Activated naive CD4-positive, alpha-beta T cell treated with anti-CD3 and anti-CD28 coated beads for 36 hours (primary cell): ENCODE measurements at regions not wholly inside any gene's neighbourhood (a gene's known extent, or its start where the extent isn't known, plus 50 kb on each side); places are given as distances from the start of the nearest gene placed in this dataset.

ENCODE experiments used
- CTCF ChIA-PET: fragments of 350-600 bp; sonication (Branson Sonifier 250); formaldehyde crosslinking; loops from one replicate; lab custom pipeline; 2021; ENCODE audit warnings: antibody characterized with exemption; lab: Charles Lee
- DNase-seq: peaks from one replicate; pipeline ENCODE4 v3.0.0-alpha.2; 2020
- H3K27ac Mint-ChIP-seq: one replicate; pipeline ENCODE4 v1.8.0; 2021; ENCODE audit warnings: mild to moderate bottlenecking, mixed read lengths
- H3K27me3 Mint-ChIP-seq: one replicate; pipeline ENCODE4 v1.8.0; 2021; ENCODE audit warnings: low read depth, mixed read lengths
- H3K36me3 Mint-ChIP-seq: one replicate; pipeline ENCODE4 v1.8.0; 2021; ENCODE audit warnings: low read depth, mixed read lengths
- H3K4me1 Mint-ChIP-seq: one replicate; pipeline ENCODE4 v1.8.0; 2021; ENCODE audit warnings: low read depth, mixed read lengths
- H3K4me3 Mint-ChIP-seq: one replicate; pipeline ENCODE4 v1.8.0; 2021; ENCODE audit warnings: mild to moderate bottlenecking, moderate library complexity, mixed read lengths
- H3K9me3 Mint-ChIP-seq: one replicate; pipeline ENCODE4 v1.8.0; 2021; ENCODE audit warnings: mixed read lengths
- intact Hi-C: fragments of 100-400 bp; cut with micrococcal nuclease; formaldehyde crosslinking; loops from one replicate; pipeline ENCODE4 v1.15.1; 2023

DNA sequence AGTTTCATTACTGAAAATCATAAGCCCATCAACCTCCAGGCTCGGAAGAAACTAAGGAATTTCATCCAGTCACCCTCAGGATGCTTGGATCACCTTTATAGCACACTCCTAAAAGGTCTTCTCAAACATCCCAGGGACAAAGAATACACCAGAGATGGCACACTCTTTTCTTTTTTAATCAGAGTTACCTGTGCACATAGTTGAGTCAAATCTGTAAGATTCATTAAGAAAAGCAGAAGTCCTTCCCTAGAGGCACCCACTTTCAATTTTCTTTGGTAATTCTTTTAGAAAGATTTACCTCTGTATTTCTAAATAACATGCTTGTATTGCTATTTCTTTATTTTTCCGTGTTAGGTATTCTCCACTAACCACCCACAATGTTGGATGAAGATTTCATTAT is 50.6 kb upstream of the IL6 start:
- intact Hi-C loops = loop anchor here (1.0 to 5.0 kb wide), 6 partner anchors 14 to 1324 kb away; partner anchors contain the start of gene HYCC1
- Mint-ChIP-seq H3K9me3 (no peaks in the 10 kb centered on the region), H3K36me3 (no peaks in the 10 kb centered on the region), H3K4me3 (no peak overlapping the region), H3K27ac (peak overlapping the region; percentile 43), H3K27me3 (no peaks in the 10 kb centered on the region), H3K4me1 (peaks cover 85% of the 10 kb centered on the region)
- no peak for DNase-seq
- CTCF ChIA-PET = interaction anchor here (1.0 to 1.7 kb wide), 3 partner anchors 16 to 50 kb away, joined by 5 to 9 read pairs (median 7); partner anchors contain the start of gene IL6

DNA sequence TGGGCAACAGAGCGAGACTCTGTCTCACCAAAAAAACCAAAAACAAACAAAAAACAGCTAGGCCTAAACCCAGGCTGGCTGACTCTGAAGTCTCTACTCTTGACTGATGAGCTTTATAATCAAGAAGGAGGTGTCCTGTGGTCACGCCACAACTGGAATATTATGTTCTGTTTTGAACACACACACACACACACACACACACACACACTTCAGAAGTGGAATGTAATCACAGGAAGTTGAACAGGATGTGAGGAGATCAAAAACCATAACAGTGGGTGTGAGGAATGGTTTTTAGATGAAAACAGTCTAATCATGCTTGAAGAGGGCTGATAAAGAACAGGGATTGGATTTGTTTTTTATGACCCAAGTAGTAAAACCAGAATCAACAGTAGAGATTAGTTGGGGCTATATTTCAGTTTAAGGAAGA is 51.1 kb upstream of the IL6 start:
- Mint-ChIP-seq H3K9me3 (no peaks in the 10 kb centered on the region), H3K27me3 (no peaks in the 10 kb centered on the region), H3K27ac (peak overlapping the region; percentile 43), H3K4me3 (no peak overlapping the region), H3K4me1 (peaks cover 86% of the 10 kb centered on the region), H3K36me3 (no peaks in the 10 kb centered on the region)
- CTCF ChIA-PET = interaction anchor here (0.6 to 1.7 kb wide), 6 partner anchors 13 to 154 kb away, joined by 3 to 9 read pairs (median 4); partner anchors contain the start of gene IL6
- intact Hi-C loops = loop anchor here (1.0 to 5.0 kb wide), 6 partner anchors 14 to 1323 kb away; partner anchors contain the start of gene HYCC1
- DNase-seq = peak; percentile 70

DNA sequence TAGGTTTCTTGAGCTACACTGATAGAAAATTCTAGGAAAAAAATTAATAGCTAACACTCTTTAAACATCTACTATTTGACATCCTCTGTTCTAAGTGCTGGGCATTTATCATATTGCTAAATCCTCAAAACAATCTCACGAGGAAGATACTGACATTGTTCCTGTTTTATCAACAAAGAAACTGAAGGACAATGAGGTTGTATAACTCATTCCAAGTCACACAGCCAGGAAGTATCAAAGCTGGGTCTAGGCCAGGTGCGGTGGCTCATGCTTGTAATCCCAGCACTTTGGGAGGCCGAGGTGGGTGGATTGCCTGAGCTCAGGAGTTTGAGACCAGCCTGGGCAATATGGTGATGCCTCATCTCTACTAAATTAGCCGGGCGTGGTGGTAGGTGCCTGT is 51.6 kb upstream of the IL6 start:
- no peaks in the 10 kb centered on the region for H3K27me3 Mint-ChIP-seq
- DNase-seq = no peak
- no peak overlapping the region for H3K4me3 Mint-ChIP-seq
- intact Hi-C loops = loop anchor here (5.0 kb wide), 1 partner anchor 113 kb away; no protein-coding TSS in a partner anchor
- no peaks in the 10 kb centered on the region for H3K36me3 Mint-ChIP-seq
- H3K9me3 Mint-ChIP-seq = no peaks in the 10 kb centered on the region
- H3K4me1 Mint-ChIP-seq = peaks cover 81% of the 10 kb centered on the region
- CTCF ChIA-PET = interaction anchor here (0.6 to 1.7 kb wide), 6 partner anchors 12 to 155 kb away, joined by 3 to 9 read pairs (median 4); partner anchors contain the start of gene IL6
- no peak overlapping the region for H3K27ac Mint-ChIP-seq

DNA sequence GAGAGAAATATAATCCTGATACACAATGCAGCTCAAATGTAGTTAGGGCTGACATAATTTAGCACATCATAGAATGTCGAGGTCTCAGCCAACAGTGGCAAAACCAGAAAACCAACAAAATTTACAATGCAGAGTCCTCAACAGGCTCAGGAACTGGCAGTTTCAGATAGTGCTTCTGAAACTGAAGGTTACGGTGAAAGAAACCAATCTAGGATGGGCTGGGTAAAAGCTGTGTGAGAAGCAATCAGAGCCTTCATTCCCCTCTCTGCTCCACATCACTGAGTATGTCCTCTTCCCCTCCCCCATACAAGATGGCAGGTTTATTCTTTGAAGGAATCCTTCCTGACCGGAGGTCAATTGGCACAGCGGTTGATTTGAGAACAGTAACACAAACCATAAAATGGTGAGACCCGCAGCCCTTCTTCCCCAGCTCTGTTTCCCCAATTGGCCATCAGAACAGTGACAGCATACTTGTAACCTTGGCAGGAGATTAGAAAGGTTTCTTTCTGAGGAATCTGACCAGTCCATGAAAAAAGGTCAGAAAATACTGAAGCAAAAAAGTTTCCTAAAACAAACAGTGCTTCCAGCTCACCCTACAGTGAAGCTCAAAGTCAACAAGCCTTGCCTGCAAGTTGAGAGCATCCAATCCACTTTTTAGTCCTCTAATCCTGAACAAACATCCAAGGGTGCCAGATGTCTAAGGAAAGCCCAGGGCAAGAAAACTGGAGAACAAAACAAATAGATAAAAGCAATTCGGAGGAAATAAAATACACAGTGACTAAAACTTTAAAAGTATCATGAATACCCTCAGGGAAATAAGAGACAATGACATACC is 53.9 kb upstream of the IL6 start:
- CTCF ChIA-PET = interaction anchor here (1.0 to 3.8 kb wide), 6 partner anchors 10 to 110 kb away, joined by 3 to 22 read pairs (median 4); partner anchors contain the start of gene IL6
- no peaks in the 10 kb centered on the region for H3K9me3 Mint-ChIP-seq
- no peak overlapping the region for H3K27ac Mint-ChIP-seq
- H3K36me3 Mint-ChIP-seq = no peaks in the 10 kb centered on the region
- no peak overlapping the region for H3K4me3 Mint-ChIP-seq
- no peaks in the 10 kb centered on the region for H3K27me3 Mint-ChIP-seq
- H3K4me1 Mint-ChIP-seq = peaks cover 64% of the 10 kb centered on the region
- intact Hi-C loops = no loop called here
- no peak for DNase-seq

DNA sequence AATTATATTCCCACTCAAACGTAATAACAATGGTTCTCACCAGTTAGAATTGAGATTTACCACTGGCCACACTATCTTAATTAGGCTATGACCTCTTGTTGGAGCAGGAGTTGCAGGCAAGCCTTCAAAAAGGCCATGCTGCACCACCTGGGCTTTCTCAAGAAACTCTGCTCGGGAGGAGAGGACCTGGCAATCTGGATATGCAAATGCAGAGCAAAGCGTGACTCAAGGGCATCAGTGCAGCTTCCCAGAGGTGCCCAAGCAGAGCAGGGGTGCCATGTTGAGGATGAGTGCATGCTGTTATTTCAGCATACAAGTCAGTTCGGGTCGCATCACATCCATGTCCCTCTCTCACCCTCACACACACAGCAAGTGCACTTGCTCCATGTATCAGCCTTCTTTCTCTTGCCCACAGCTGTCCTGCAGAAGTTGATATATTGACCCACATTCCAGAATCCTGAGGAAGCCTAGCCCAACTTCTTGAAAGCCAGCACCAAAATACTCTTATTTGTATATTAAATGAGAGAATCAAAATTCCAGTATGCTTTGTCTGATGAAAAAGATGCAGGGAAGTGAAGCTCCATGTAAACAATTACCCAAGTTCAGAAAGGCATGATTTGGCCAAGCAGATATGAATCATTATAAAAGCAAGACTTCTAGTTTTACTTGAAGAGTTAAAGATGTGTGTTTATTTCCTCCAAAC is 55.7 kb upstream of the IL6 start:
- Mint-ChIP-seq H3K36me3 (no peaks in the 10 kb centered on the region), H3K4me1 (peaks cover 48% of the 10 kb centered on the region), H3K9me3 (no peaks in the 10 kb centered on the region), H3K4me3 (no peak overlapping the region), H3K27me3 (no peaks in the 10 kb centered on the region), H3K27ac (no peak overlapping the region)
- DNase-seq = no peak
- CTCF ChIA-PET = interaction anchor here (1.3 to 3.8 kb wide), 3 partner anchors 11 to 56 kb away, joined by 3 to 22 read pairs (median 5); partner anchors contain the start of gene IL6
- intact Hi-C loops = no loop called here

DNA sequence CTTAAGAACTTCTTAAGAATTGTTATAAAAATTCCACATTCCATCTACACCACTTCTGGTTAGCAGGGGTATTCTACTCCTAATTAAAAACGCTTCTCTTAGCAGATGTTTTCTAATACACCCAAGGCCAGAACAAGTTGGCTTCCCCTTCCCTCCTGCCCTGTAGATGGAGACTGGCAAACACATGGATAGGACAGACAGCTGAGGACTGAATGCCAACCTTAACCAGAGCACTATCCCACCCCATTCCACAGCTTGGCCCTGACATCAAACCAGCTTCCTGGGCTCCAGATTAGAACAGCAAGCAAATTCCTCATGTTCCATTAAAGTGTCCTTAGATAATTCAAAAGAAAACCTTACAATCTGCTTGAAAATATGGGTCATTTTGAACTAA is 56.6 kb upstream of the IL6 start:
- CTCF ChIA-PET = interaction anchor here (0.6 to 3.8 kb wide), 3 partner anchors 15 to 406 kb away, joined by 3 to 22 read pairs (median 7); partner anchors contain the start of gene IL6
- intact Hi-C loops = no loop called here
- Mint-ChIP-seq H3K9me3 (no peaks in the 10 kb centered on the region), H3K27me3 (no peaks in the 10 kb centered on the region), H3K4me3 (no peak overlapping the region), H3K4me1 (peaks cover 44% of the 10 kb centered on the region), H3K36me3 (no peaks in the 10 kb centered on the region), H3K27ac (no peak overlapping the region)
- DNase-seq = no peak

DNA sequence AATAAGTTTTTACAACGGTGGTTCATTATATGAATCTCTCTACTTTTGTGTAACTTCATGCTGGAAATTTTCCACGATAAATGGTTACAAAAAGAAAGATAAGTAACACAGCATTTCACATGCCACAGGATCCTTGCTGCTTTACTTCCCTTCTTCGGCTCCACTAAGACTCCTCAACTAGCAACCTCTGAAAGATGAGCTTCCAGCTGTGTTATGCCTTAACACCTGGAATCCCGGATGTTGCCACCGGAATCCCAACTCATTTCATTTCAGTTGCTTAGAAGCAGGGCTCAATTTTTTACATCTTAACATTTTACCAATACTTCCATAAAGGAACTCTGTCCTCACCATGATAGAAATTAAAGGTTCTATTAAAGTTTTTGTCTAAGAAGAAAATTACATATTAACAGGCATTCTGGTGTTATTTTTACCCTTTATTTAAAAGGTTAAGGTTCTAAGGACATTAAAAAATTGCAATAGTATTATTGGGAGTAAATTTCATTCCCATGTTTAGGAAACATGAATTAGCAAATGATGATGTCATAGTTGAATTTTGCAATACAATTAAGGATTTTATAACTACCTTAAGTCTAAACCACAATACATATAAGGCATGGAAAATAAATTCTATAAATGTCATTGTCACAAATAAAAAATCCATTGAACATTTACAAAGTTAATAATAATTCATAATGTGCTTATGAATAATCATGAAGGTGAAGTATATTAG is 57.1 kb upstream of the IL6 start:
- Mint-ChIP-seq H3K4me1 (peaks cover 41% of the 10 kb centered on the region), H3K27ac (no peak overlapping the region), H3K4me3 (no peak overlapping the region), H3K27me3 (no peaks in the 10 kb centered on the region), H3K9me3 (no peaks in the 10 kb centered on the region), H3K36me3 (no peaks in the 10 kb centered on the region)
- CTCF ChIA-PET = interaction anchor here (0.6 to 3.8 kb wide), 3 partner anchors 14 to 407 kb away, joined by 3 to 22 read pairs (median 7); partner anchors contain the start of gene IL6
- intact Hi-C loops = loop anchor here (10.0 kb wide), 1 partner anchor 705 kb away; no protein-coding TSS in a partner anchor
- no peak for DNase-seq

DNA sequence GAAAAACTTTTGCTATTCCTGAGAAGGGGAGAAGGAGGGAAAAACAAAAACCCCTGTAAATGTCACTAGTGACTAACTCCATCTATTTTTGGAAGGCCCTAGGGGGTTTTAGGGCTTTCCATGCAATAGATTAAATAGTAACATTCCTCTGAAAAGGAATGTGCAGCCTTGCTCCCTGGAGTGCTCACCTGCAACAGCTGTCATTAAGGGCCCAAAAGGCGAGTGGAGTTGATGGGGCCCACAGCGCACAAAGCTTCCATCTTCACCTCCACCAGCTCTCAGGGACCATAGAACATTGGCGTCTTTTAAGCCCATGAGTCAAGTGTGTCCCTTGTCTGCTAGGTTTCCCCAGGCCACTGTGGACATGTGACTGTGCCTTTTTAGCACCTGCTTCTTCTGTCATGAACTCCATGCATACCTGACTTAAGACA is 58.0 kb upstream of the IL6 start:
- Mint-ChIP-seq H3K27me3 (no peaks in the 10 kb centered on the region), H3K4me1 (peaks cover 38% of the 10 kb centered on the region), H3K27ac (no peak overlapping the region), H3K9me3 (no peaks in the 10 kb centered on the region), H3K4me3 (no peak overlapping the region), H3K36me3 (no peaks in the 10 kb centered on the region)
- no peak for DNase-seq
- intact Hi-C loops = loop anchor here (10.0 kb wide), 1 partner anchor 706 kb away; no protein-coding TSS in a partner anchor
- CTCF ChIA-PET = no interaction called here

DNA sequence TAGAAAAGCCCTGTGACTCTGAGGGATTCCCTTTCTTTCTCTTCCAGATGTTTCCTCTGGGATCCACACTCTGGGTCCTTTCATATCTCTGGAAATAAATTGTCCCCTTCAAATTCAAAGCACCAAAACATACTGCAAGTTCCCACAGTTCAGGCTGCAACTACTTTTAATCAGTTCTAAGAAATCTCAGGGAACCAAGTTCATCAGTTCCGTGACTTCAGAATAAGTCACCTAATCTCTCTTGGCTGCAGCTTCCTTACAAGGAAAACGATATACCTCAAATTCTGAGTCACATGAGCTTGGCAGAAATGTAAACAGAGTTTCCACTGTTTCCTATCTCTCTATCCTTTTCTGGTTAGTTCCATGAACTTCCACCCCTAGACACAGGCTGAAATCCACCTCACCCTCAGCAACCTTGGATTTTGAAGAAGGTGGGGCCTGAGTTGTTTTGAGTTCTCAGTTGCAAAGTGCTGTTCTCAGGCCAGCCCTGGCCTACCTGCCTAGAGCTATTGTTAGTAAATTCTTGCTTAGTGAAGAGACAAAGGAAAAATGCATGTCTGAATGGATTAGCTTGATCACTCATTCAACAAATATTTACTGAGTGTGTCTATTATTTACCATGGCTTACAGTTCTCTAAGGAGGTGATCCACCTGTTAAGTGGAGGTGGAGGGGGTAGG is 59.3 kb upstream of the IL6 start:
- H3K4me3 Mint-ChIP-seq = no peak overlapping the region
- intact Hi-C loops = loop anchor here (10.0 kb wide), 1 partner anchor 707 kb away; no protein-coding TSS in a partner anchor
- H3K36me3 Mint-ChIP-seq = no peaks in the 10 kb centered on the region
- no peaks in the 10 kb centered on the region for H3K27me3 Mint-ChIP-seq
- no peak for DNase-seq
- peaks cover 37% of the 10 kb centered on the region for H3K4me1 Mint-ChIP-seq
- peak overlapping the region; percentile 50 for H3K27ac Mint-ChIP-seq
- CTCF ChIA-PET = interaction anchor here (1.4 kb wide), 1 partner anchor 103 kb away, joined by 4 read pairs; no protein-coding TSS in a partner anchor
- no peaks in the 10 kb centered on the region for H3K9me3 Mint-ChIP-seq

DNA sequence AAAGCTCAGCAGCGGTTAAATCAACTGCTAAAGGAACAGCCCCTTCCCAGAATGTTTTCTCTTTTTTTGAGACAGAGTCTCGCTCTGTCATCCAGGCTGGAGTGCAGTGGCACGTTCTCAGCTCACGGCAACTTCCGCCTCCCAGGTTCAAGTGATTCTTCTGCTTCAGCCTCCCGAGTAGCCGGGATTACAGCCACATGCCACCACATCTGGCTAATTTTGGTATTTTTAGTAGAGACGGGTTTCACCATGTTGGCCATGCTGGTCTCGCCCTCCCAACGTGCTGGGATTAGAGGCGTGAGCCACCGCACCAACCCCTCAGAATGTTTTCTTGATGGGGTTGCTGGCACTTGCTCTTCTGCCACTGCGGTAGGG is 59.8 kb upstream of the IL6 start:
- Mint-ChIP-seq H3K4me3 (no peak overlapping the region), H3K27me3 (no peaks in the 10 kb centered on the region), H3K36me3 (no peaks in the 10 kb centered on the region), H3K4me1 (peaks cover 37% of the 10 kb centered on the region), H3K27ac (no peak overlapping the region), H3K9me3 (no peaks in the 10 kb centered on the region)
- no peak for DNase-seq
- CTCF ChIA-PET = interaction anchor here (1.4 kb wide), 1 partner anchor 103 kb away, joined by 4 read pairs; no protein-coding TSS in a partner anchor
- intact Hi-C loops = loop anchor here (10.0 kb wide), 1 partner anchor 708 kb away; no protein-coding TSS in a partner anchor

DNA sequence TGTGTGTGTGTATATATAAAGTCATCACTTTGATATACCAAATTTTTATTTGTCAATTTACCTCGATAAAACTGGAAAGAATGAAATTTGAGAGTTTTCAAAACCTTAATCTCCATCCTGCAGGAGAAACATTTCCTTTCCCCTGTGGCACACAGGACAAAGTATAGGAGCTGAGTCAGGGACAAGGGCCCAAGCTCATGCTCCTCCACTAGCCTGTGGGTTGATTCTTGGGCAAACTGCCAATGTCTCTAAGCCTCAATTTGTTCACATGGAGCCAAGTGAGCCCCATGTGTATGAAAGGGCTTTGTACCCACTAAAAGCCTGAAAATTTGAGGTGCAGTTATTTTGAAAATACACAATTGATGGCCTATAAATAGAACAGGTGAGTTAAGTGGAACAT is 60.3 kb upstream of the IL6 start:
- H3K36me3 Mint-ChIP-seq = no peaks in the 10 kb centered on the region

More for the DNA sequence above, 60.3 kb upstream of the IL6 start:
- Mint-ChIP-seq H3K27me3 (no peaks in the 10 kb centered on the region), H3K27ac (no peak overlapping the region), H3K4me1 (peaks cover 37% of the 10 kb centered on the region), H3K9me3 (no peaks in the 10 kb centered on the region), H3K4me3 (no peak overlapping the region)
- intact Hi-C loops = loop anchor here (10.0 kb wide), 1 partner anchor 708 kb away; no protein-coding TSS in a partner anchor
- DNase-seq = no peak
- CTCF ChIA-PET = interaction anchor here (1.4 kb wide), 1 partner anchor 102 kb away, joined by 4 read pairs; no protein-coding TSS in a partner anchor
